NCI-H2029 treated with DMSO at 0.1 percent for 48 hours (cell line): ENCODE measurements at regions not wholly inside any gene's neighbourhood (a gene's known extent, or its start where the extent isn't known, plus 50 kb on each side); places are given as distances from the start of the nearest gene placed in this dataset.
"Not testable (repeated sequence)": the region's sequence is repeated elsewhere in the genome, so short reads cannot be mapped to it uniquely, and the experiment has no call there.

ENCODE experiments used
- DNase-seq: peaks from one replicate; lab custom pipeline; 2025; lab: John Stamatoyannopoulos, UW

GRCh38 chr6:169144356-169144755, 109.3 kb downstream of the THBS2 start:
- no peak for DNase-seq

- DNase-seq: no peak
Observed at GRCh38 chr6:169142538-169142844, 111.2 kb downstream of the THBS2 start.

GRCh38 chr6:169141671-169142537, 111.7 kb downstream of the THBS2 start:
- no peak for DNase-seq

GRCh38 chr6:169140986-169141495, 112.6 kb downstream of the THBS2 start:
- no peak for DNase-seq

- no peak for DNase-seq
Observed at GRCh38 chr6:169139179-169139971, 114.3 kb downstream of the THBS2 start.

- DNase-seq: no peak
Observed at GRCh38 chr6:169132352-169132940, 121.2 kb downstream of the THBS2 start.

- DNase-seq: peak; percentile 59
Observed at GRCh38 chr6:169131390-169131789, 122.3 kb downstream of the THBS2 start.

GRCh38 chr6:169130113-169130512, 123.5 kb downstream of the THBS2 start:
- no peak for DNase-seq

GRCh38 chr6:169121013-169121412, 132.6 kb downstream of the THBS2 start:
- no peak for DNase-seq

- DNase-seq: no peak
Observed at GRCh38 chr6:169119669-169120068, 134.0 kb downstream of the THBS2 start.

GRCh38 chr6:169118346-169118830, 135.3 kb downstream of the THBS2 start:
- DNase-seq: no peak

GRCh38 chr6:169117663-169118062, 136.0 kb downstream of the THBS2 start:
- DNase-seq: no peak

GRCh38 chr6:169115632-169116031, 138.0 kb downstream of the THBS2 start:
- no peak for DNase-seq

GRCh38 chr6:169114632-169115031, 139.0 kb downstream of the THBS2 start:
- DNase-seq: not testable (repeated sequence)

- DNase-seq: no peak
Observed at GRCh38 chr6:169112483-169113320, 140.9 kb downstream of the THBS2 start.

GRCh38 chr6:169111203-169111602, 142.4 kb downstream of the THBS2 start:
- no peak for DNase-seq

GRCh38 chr6:169109411-169110220, 144.0 kb downstream of the THBS2 start:
- no peak for DNase-seq

- no peak for DNase-seq
Observed at GRCh38 chr6:169108753-169109152, 144.9 kb downstream of the THBS2 start.

- DNase-seq: no peak
Observed at GRCh38 chr6:169106176-169106575, 147.5 kb downstream of the THBS2 start.

- no peak for DNase-seq
Observed at GRCh38 chr6:169101981-169102380, 151.7 kb downstream of the THBS2 start.
